Chondrocyte (in vitro differentiated cells): ENCODE measurements at regions not wholly inside any gene's neighbourhood (a gene's known extent, or its start where the extent isn't known, plus 50 kb on each side); places are given as distances from the start of the nearest gene placed in this dataset.

Source experiments
- DNase-seq: peaks from one replicate; pipeline ENCODE4 v3.0.0; 2021; ENCODE audit warnings: mixed read lengths, low spot score
- H3K27ac Mint-ChIP-seq: one replicate; pipeline ENCODE4 v1.8.0; 2021; ENCODE audit warnings: mild to moderate bottlenecking, moderate library complexity, mixed read lengths; ENCODE audit not compliant: unreplicated experiment
- H3K27me3 Mint-ChIP-seq: 2 replicates; pipeline ENCODE4 v1.8.0; 2021; ENCODE audit warnings: low read depth, mixed read lengths
- H3K36me3 Mint-ChIP-seq: 2 replicates; pipeline ENCODE4 v1.8.0; 2021; ENCODE audit warnings: low read depth, mixed read lengths
- H3K4me1 Mint-ChIP-seq: 2 replicates; pipeline ENCODE4 v1.8.0; 2021; ENCODE audit warnings: low read depth, mild to moderate bottlenecking, mixed read lengths
- H3K4me3 Mint-ChIP-seq: one replicate; pipeline ENCODE4 v1.8.0; 2021; ENCODE audit warnings: mild to moderate bottlenecking, moderate library complexity, mixed read lengths; ENCODE audit not compliant: unreplicated experiment
- H3K9me3 Mint-ChIP-seq: 2 replicates; pipeline ENCODE4 v1.8.0; 2021; ENCODE audit warnings: low read depth, mixed read lengths
- CTCF ChIP-seq: fragments of 200-600 bp; sonication (generic); IDR thresholded peaks from 2 replicates; pipeline ENCODE4 v1.5.0; 2021; ENCODE audit warnings: antibody characterized with exemption, mild to moderate bottlenecking, moderate library complexity

GRCh38 chr3:173342679-173343078, 54.9 kb upstream of the NLGN1 start:
- peaks cover 4% of the 10 kb centered on the region for H3K27me3 Mint-ChIP-seq
- peaks cover 3% of the 10 kb centered on the region for H3K9me3 Mint-ChIP-seq
- no peak for DNase-seq
- no peaks in the 10 kb centered on the region for H3K4me1 Mint-ChIP-seq
- H3K36me3 Mint-ChIP-seq: no peaks in the 10 kb centered on the region
- no peak for TF ChIP-seq CTCF
- no peak overlapping the region for H3K4me3 Mint-ChIP-seq
- no peak overlapping the region for H3K27ac Mint-ChIP-seq

GRCh38 chr3:173340626-173341025, 56.9 kb upstream of the NLGN1 start:
- H3K4me3 Mint-ChIP-seq: no peak overlapping the region
- no peaks in the 10 kb centered on the region for H3K36me3 Mint-ChIP-seq
- H3K27ac Mint-ChIP-seq: no peak overlapping the region
- no peak for DNase-seq
- H3K9me3 Mint-ChIP-seq: peaks cover 3% of the 10 kb centered on the region
- H3K27me3 Mint-ChIP-seq: peaks cover 4% of the 10 kb centered on the region
- H3K4me1 Mint-ChIP-seq: no peaks in the 10 kb centered on the region
- no peak for TF ChIP-seq CTCF

GRCh38 chr3:173336261-173336660, 61.3 kb upstream of the NLGN1 start:
- Mint-ChIP-seq H3K4me3 (no peak overlapping the region), H3K9me3 (no peaks in the 10 kb centered on the region), H3K4me1 (no peaks in the 10 kb centered on the region), H3K27me3 (peaks cover 19% of the 10 kb centered on the region), H3K27ac (no peak overlapping the region), H3K36me3 (no peaks in the 10 kb centered on the region)
- DNase-seq: no peak
- no peak for TF ChIP-seq CTCF

- H3K4me3 Mint-ChIP-seq: no peak overlapping the region
- no peaks in the 10 kb centered on the region for H3K36me3 Mint-ChIP-seq
- H3K27me3 Mint-ChIP-seq: peaks cover 10% of the 10 kb centered on the region
- no peaks in the 10 kb centered on the region for H3K4me1 Mint-ChIP-seq
- H3K27ac Mint-ChIP-seq: no peak overlapping the region
- no peaks in the 10 kb centered on the region for H3K9me3 Mint-ChIP-seq
- no peak for DNase-seq
- TF ChIP-seq CTCF: no peak
These were observed 91.4 kb upstream of the NLGN1 start for GRCh38 chr3:173306110-173306509.

GRCh38 chr3:173304182-173304800, 93.3 kb upstream of the NLGN1 start:
- Mint-ChIP-seq H3K27ac (no peak overlapping the region), H3K9me3 (no peaks in the 10 kb centered on the region), H3K4me1 (no peaks in the 10 kb centered on the region), H3K27me3 (peaks cover 14% of the 10 kb centered on the region), H3K4me3 (no peak overlapping the region), H3K36me3 (no peaks in the 10 kb centered on the region)
- no peak for DNase-seq
- TF ChIP-seq CTCF: no peak
